Head of caudate nucleus (tissue), 42 donors: ENCODE measurements at regions not wholly inside any gene's neighbourhood (a gene's known extent, or its start where the extent isn't known, plus 50 kb on each side); places are given as distances from the start of the nearest gene placed in this dataset.

ENCODE experiments used
- DNase-seq, 42 donors: peaks; one replicate each; pipeline versions ENCODE4 v3.0.0 to v3.0.0-alpha.2; 2020 to 2021; ENCODE audit warnings: mixed read lengths in 7 of 42
- intact Hi-C: fragments of 100-400 bp; cut with DNase I; formaldehyde crosslinking; loops from one replicate; pipeline ENCODE4 v1.15.0; 2022

GRCh38 chr13:26155568-26155967 lies 66.5 kb downstream of the RNF6 start:
- no peak for DNase-seq
- intact Hi-C loops: no loop called here

- intact Hi-C loops: loop anchor here (5.0 kb wide), 1 partner anchor 363 kb away; no protein-coding TSS in a partner anchor
Observed at GRCh38 chr13:26133851-26134250, 82.0 kb upstream of the SHISA2 start.

DNA sequence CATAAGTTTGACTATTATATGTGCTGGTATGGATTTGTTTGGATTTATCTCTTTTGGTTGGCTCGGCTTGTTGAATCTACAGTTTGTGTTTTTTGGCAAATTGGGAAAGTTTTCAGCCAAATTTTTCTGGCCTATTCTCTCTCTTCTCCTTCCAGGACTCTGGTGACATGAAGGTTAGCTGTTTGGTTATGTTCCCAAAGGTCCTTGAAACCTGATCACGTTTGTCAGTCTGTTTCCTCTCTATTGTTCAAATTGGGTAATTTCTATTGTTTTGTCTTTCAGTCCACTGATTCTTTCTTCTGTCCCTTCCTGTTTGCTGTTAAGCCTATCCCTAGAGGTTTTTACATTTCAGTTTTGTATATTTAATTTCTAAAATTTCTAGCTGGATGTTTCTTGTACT lies 81.5 kb upstream of the SHISA2 start:
- intact Hi-C loops: loop anchor here (5.0 kb wide), 1 partner anchor 364 kb away; no protein-coding TSS in a partner anchor

More at GRCh38 chr13:26133851-26134250, 82.0 kb upstream of the SHISA2 start:
- DNase-seq: no peak

DNA sequence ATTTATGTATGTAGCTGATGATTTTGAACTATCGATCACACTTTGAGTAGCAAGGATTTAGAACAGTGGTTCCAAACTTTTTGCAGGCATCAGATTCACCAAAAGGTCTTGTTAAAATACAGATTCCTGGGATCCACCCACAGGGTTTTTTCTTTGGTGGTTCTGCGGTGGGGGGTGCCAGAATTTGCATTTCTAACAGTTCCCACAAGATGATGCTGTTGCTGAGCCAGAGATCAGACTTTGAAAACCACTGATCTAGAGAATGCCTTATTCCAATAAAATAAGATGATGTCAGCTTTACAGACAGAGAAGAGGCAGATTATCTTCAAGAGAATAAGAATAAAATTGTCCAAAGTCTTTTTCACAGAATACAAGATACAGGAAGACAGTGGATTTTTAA lies 80.9 kb upstream of the SHISA2 start:
- intact Hi-C loops: loop anchor here (5.0 kb wide), 1 partner anchor 365 kb away; no protein-coding TSS in a partner anchor
- peak in 31 of 42 donors; percentile 5 to 60 (median 27) for DNase-seq

More for the DNA sequence above, 81.5 kb upstream of the SHISA2 start:
- no peak for DNase-seq

- DNase-seq: no peak
- intact Hi-C loops: no loop called here
Observed at GRCh38 chr13:26128676-26129075, 76.9 kb upstream of the SHISA2 start.

DNA sequence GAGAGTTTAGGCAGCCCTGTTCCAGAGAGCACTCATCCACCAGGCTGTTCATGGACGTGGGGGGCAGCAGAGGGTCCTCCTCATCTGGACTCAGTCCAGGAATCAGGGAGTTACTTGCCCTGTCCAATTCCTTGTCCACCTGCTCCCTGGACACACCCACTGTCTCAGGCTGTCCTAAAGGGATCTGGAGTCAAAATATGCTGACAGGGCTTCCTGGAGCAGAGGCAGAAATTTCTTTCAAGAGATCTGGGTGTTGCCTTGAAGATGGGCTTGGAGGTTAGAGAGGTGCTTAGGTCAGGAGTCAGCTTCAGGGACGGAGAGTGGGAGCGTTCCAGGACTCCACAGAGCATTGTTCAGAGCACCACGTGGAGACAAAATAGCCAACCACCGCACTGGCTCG lies 65.8 kb upstream of the SHISA2 start:
- intact Hi-C loops: no loop called here
- no peak for DNase-seq

DNA sequence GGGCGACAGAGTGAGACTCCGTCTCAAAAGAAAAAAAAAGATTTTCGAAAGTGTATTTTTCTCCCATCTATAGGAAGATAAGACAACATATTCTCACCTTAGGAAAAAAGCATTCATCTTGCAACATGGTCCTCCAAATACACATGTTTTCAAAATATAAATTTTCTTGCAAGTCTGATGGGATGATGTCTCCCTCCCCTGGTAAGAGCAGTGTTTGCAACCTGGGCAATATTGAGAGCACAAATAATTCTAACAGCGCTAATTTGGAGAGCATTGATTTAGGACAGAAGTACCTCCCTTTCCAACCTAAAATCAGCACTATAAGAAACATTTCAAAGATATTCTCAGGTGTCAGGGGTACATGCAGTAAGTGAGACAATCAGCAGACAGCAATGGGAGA lies 61.0 kb upstream of the SHISA2 start:
- DNase-seq: no peak
- intact Hi-C loops: no loop called here

GRCh38 chr13:26111797-26112196 lies 60.0 kb upstream of the SHISA2 start:
- DNase-seq: no peak
- intact Hi-C loops: no loop called here
